ENCODE measurements at regions not wholly inside any gene's neighbourhood (a gene's known extent, or its start where the extent isn't known, plus 50 kb on each side); places are given as distances from the start of the nearest gene placed in this dataset.

DNA sequence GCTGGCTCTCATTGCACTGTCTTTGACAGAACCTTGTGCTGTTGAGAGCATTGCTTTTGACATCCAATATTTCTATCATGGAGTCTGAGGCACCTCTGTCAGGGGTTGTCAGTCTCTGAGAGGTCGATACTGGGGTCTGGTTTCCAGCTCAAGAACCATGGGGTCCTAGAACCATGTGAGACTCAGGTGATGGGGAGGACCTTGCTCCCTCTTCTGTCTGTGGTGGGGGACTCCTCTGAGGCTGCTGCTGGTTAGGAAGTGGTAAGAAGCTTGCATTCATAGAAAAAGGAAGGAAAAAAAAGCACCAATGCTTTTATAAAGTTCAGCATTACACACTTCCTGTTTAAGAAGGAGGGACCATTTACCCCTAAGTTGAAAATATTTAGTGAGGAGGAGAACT, 91.8 kb upstream of the CD44 start:
- Mint-ChIP-seq H3K27me3 (ENCODE audit: low read depth) (peaks cover 3% of the 10 kb centered on the region; the same call in 1 of the 2 replicates), H3K4me3 (no peak overlapping the region), H3K9me3 (peaks cover 18% of the 10 kb centered on the region), H3K4me1 (no peaks in the 10 kb centered on the region), H3K36me3 (no peaks in the 10 kb centered on the region), H3K27ac (no peak overlapping the region)
- DNase-seq (ENCODE audit: low spot score) (no peak), ATAC-seq (no peak)
- POLR2A ChIA-PET = no interaction called here
- TF ChIP-seq SMAD4 (CRISPR knock-in tag; IDR thresholded peaks at IDR 0.05) = no peak
- no peak for TF ChIP-seq NFE2L1 (CRISPR knock-in tag; IDR thresholded peaks at IDR 0.05)
- TF ChIP-seq, protein P1, sequence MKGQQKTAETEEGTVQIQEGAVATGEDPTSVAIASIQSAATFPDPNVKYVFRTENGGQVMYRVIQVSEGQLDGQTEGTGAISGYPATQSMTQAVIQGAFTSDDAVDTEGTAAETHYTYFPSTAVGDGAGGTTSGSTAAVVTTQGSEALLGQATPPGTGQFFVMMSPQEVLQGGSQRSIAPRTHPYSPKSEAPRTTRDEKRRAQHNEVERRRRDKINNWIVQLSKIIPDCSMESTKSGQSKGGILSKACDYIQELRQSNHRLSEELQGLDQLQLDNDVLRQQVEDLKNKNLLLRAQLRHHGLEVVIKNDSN (CRISPR knock-in tag; IDR thresholded peaks at IDR 0.05) = no peak
- TF ChIP-seq ATF1 (CRISPR knock-in tag; IDR thresholded peaks at IDR 0.05) = no peak
- TF ChIP-seq, protein P2, sequence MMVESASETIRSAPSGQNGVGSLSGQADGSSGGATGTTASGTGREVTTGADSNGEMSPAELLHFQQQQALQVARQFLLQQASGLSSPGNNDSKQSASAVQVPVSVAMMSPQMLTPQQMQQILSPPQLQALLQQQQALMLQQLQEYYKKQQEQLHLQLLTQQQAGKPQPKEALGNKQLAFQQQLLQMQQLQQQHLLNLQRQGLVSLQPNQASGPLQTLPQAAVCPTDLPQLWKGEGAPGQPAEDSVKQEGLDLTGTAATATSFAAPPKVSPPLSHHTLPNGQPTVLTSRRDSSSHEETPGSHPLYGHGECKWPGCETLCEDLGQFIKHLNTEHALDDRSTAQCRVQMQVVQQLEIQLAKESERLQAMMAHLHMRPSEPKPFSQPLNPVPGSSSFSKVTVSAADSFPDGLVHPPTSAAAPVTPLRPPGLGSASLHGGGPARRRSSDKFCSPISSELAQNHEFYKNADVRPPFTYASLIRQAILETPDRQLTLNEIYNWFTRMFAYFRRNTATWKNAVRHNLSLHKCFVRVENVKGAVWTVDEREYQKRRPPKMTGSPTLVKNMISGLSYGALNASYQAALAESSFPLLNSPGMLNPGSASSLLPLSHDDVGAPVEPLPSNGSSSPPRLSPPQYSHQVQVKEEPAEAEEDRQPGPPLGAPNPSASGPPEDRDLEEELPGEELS (CRISPR knock-in tag; IDR thresholded peaks at IDR 0.05) = no peak
- TF ChIP-seq TCF7 (CRISPR knock-in tag; IDR thresholded peaks at IDR 0.05; ENCODE audit: low read depth) = no peak
- TF ChIP-seq ZNF396 (CRISPR knock-in tag; IDR thresholded peaks at IDR 0.05; ENCODE audit: borderline replicate concordance) = no peak
- TF ChIP-seq ZNF219 (CRISPR knock-in tag; IDR thresholded peaks at IDR 0.05; ENCODE audit: borderline replicate concordance) = no peak
- TF ChIP-seq, protein P3, sequence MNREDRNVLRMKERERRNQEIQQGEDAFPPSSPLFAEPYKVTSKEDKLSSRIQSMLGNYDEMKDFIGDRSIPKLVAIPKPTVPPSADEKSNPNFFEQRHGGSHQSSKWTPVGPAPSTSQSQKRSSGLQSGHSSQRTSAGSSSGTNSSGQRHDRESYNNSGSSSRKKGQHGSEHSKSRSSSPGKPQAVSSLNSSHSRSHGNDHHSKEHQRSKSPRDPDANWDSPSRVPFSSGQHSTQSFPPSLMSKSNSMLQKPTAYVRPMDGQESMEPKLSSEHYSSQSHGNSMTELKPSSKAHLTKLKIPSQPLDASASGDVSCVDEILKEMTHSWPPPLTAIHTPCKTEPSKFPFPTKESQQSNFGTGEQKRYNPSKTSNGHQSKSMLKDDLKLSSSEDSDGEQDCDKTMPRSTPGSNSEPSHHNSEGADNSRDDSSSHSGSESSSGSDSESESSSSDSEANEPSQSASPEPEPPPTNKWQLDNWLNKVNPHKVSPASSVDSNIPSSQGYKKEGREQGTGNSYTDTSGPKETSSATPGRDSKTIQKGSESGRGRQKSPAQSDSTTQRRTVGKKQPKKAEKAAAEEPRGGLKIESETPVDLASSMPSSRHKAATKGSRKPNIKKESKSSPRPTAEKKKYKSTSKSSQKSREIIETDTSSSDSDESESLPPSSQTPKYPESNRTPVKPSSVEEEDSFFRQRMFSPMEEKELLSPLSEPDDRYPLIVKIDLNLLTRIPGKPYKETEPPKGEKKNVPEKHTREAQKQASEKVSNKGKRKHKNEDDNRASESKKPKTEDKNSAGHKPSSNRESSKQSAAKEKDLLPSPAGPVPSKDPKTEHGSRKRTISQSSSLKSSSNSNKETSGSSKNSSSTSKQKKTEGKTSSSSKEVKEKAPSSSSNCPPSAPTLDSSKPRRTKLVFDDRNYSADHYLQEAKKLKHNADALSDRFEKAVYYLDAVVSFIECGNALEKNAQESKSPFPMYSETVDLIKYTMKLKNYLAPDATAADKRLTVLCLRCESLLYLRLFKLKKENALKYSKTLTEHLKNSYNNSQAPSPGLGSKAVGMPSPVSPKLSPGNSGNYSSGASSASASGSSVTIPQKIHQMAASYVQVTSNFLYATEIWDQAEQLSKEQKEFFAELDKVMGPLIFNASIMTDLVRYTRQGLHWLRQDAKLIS (CRISPR knock-in tag; IDR thresholded peaks at IDR 0.05; ENCODE audit: borderline replicate concordance) = no peak
- TF ChIP-seq, protein P4, sequence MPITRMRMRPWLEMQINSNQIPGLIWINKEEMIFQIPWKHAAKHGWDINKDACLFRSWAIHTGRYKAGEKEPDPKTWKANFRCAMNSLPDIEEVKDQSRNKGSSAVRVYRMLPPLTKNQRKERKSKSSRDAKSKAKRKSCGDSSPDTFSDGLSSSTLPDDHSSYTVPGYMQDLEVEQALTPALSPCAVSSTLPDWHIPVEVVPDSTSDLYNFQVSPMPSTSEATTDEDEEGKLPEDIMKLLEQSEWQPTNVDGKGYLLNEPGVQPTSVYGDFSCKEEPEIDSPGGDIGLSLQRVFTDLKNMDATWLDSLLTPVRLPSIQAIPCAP (CRISPR knock-in tag; IDR thresholded peaks at IDR 0.05) = no peak
- no peak for TF ChIP-seq ZNF138 (CRISPR knock-in tag; conservative IDR thresholded peaks at IDR 0.05)
- TF ChIP-seq, protein P5, sequence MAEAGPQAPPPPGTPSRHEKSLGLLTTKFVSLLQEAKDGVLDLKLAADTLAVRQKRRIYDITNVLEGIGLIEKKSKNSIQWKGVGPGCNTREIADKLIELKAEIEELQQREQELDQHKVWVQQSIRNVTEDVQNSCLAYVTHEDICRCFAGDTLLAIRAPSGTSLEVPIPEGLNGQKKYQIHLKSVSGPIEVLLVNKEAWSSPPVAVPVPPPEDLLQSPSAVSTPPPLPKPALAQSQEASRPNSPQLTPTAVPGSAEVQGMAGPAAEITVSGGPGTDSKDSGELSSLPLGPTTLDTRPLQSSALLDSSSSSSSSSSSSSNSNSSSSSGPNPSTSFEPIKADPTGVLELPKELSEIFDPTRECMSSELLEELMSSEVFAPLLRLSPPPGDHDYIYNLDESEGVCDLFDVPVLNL (CRISPR knock-in tag; IDR thresholded peaks at IDR 0.05; ENCODE audit: borderline replicate concordance, low read depth) = no peak
- TF ChIP-seq TEAD1 (CRISPR knock-in tag; IDR thresholded peaks at IDR 0.05) = no peak
- TF ChIP-seq CBFB (CRISPR knock-in tag; IDR thresholded peaks at IDR 0.05; ENCODE audit: low read depth) = no peak
- TF ChIP-seq NR3C1 (CRISPR knock-in tag; conservative IDR thresholded peaks at IDR 0.05; ENCODE audit: low read depth) = no peak
- TF ChIP-seq, protein P6, sequence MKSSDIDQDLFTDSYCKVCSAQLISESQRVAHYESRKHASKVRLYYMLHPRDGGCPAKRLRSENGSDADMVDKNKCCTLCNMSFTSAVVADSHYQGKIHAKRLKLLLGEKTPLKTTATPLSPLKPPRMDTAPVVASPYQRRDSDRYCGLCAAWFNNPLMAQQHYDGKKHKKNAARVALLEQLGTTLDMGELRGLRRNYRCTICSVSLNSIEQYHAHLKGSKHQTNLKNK (CRISPR knock-in tag; IDR thresholded peaks at IDR 0.05) = no peak
- no peak for TF ChIP-seq CREM (CRISPR knock-in tag; IDR thresholded peaks at IDR 0.05)
- TF ChIP-seq, protein P7, sequence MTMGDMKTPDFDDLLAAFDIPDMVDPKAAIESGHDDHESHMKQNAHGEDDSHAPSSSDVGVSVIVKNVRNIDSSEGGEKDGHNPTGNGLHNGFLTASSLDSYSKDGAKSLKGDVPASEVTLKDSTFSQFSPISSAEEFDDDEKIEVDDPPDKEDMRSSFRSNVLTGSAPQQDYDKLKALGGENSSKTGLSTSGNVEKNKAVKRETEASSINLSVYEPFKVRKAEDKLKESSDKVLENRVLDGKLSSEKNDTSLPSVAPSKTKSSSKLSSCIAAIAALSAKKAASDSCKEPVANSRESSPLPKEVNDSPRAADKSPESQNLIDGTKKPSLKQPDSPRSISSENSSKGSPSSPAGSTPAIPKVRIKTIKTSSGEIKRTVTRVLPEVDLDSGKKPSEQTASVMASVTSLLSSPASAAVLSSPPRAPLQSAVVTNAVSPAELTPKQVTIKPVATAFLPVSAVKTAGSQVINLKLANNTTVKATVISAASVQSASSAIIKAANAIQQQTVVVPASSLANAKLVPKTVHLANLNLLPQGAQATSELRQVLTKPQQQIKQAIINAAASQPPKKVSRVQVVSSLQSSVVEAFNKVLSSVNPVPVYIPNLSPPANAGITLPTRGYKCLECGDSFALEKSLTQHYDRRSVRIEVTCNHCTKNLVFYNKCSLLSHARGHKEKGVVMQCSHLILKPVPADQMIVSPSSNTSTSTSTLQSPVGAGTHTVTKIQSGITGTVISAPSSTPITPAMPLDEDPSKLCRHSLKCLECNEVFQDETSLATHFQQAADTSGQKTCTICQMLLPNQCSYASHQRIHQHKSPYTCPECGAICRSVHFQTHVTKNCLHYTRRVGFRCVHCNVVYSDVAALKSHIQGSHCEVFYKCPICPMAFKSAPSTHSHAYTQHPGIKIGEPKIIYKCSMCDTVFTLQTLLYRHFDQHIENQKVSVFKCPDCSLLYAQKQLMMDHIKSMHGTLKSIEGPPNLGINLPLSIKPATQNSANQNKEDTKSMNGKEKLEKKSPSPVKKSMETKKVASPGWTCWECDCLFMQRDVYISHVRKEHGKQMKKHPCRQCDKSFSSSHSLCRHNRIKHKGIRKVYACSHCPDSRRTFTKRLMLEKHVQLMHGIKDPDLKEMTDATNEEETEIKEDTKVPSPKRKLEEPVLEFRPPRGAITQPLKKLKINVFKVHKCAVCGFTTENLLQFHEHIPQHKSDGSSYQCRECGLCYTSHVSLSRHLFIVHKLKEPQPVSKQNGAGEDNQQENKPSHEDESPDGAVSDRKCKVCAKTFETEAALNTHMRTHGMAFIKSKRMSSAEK (CRISPR knock-in tag; IDR thresholded peaks at IDR 0.05; ENCODE audit: borderline replicate concordance) = no peak
- CTCF ChIA-PET = interaction anchor here (1.5 kb wide), 1 partner anchor 259 kb away, joined by 3 read pairs; no protein-coding TSS in a partner anchor
